GM23338 (cell line): ENCODE measurements at regions not wholly inside any gene's neighbourhood (a gene's known extent, or its start where the extent isn't known, plus 50 kb on each side); places are given as distances from the start of the nearest gene placed in this dataset.

ENCODE experiments used
- ATAC-seq: fragments of 200-7000 bp; cut with Tn5 transposase; 3 replicates; pipeline ENCODE4 v1.9.1; 2020
- DNase-seq: peaks from one replicate; pipeline ENCODE4 v3.0.0-alpha.2; 2015; ENCODE audit warnings: low spot score
- H2AFZ ChIP-seq: fragments of 200-600 bp; sonication (generic); 2 replicates; pipeline ENCODE4 v1.8.0; 2016; ENCODE audit warnings: antibody characterized with exemption, mild to moderate bottlenecking, moderate library complexity
- H3F3A ChIP-seq: fragments of 200-600 bp; sonication (generic); replicated peaks from 2 replicates; pipeline ENCODE4 v1.8.0; 2017; ENCODE audit warnings: antibody characterized with exemption, mixed run types, low read depth
- H3K27ac ChIP-seq: fragments of 200-600 bp; sonication (generic); 2 replicates; pipeline ENCODE4 v1.6.1; 2016; ENCODE audit warnings: low read depth
- H3K27me3 ChIP-seq: fragments of 200-600 bp; sonication (generic); 2 replicates; pipeline ENCODE4 v1.8.0; 2016; ENCODE audit warnings: mild to moderate bottlenecking, mixed run types, moderate library complexity; ENCODE audit not compliant: insufficient read depth
- H3K36me3 ChIP-seq: fragments of 200-600 bp; sonication (generic); 2 replicates; pipeline ENCODE4 v1.8.0; 2016; ENCODE audit warnings: mild to moderate bottlenecking; ENCODE audit not compliant: insufficient read depth
- H3K4me1 ChIP-seq: fragments of 200-600 bp; sonication (generic); 2 replicates; pipeline ENCODE4 v1.8.0; 2016; ENCODE audit warnings: mild to moderate bottlenecking, moderate library complexity; ENCODE audit not compliant: insufficient read depth
- H3K4me2 ChIP-seq: fragments of 200-600 bp; sonication (generic); 2 replicates; pipeline ENCODE4 v1.7.1; 2017; ENCODE audit warnings: mixed run types
- H3K4me3 ChIP-seq: fragments of 200-600 bp; sonication (generic); 2 replicates; pipeline ENCODE4 v1.6.1; 2016; ENCODE audit warnings: mixed run types
- H3K79me2 ChIP-seq: fragments of 200-600 bp; sonication (generic); replicated peaks from 2 replicates; pipeline ENCODE4 v1.8.0; 2017; ENCODE audit warnings: mild to moderate bottlenecking; ENCODE audit not compliant: insufficient read depth
- H3K9me2 ChIP-seq: fragments of 200-600 bp; sonication (generic); 2 replicates; pipeline ENCODE4 v1.8.0; 2017; ENCODE audit not compliant: insufficient read depth
- H4K20me1 ChIP-seq: fragments of 200-600 bp; sonication (generic); replicated peaks from 2 replicates; pipeline ENCODE4 v1.8.0; 2017; ENCODE audit warnings: mild to moderate bottlenecking; ENCODE audit not compliant: insufficient read depth
- H3K27ac Mint-ChIP-seq: 2 replicates; pipeline ENCODE4 v1.8.0; 2020; ENCODE audit warnings: inconsistent platforms, mild to moderate bottlenecking, moderate library complexity, mixed read lengths
- H3K27me3 Mint-ChIP-seq: 3 replicates; pipeline ENCODE4 v1.8.0; 2022; ENCODE audit warnings: low read depth, mild to moderate bottlenecking, moderate library complexity, mixed read lengths, inconsistent platforms; ENCODE audit not compliant: insufficient read depth, poor library complexity
- H3K36me3 Mint-ChIP-seq: 3 replicates; pipeline ENCODE4 v1.8.0; 2021; ENCODE audit warnings: low read depth, mild to moderate bottlenecking, inconsistent platforms, moderate library complexity, mixed read lengths
- H3K4me1 Mint-ChIP-seq: 3 replicates; pipeline ENCODE4 v1.8.0; 2020; ENCODE audit warnings: mild to moderate bottlenecking, inconsistent platforms, mixed read lengths
- H3K4me3 Mint-ChIP-seq: 3 replicates; pipeline ENCODE4 v1.8.0; 2021; ENCODE audit warnings: moderate library complexity, mild to moderate bottlenecking, inconsistent platforms, mixed read lengths
- H3K9me3 Mint-ChIP-seq: 3 replicates; pipeline ENCODE4 v1.8.0; 2020; ENCODE audit warnings: moderate library complexity, mild to moderate bottlenecking, inconsistent platforms, mixed read lengths
- CREB1 ChIP-seq: fragments of 250-450 bp; sonication (Bioruptor Pico); IDR thresholded peaks from 2 replicates; pipeline ENCODE4 v1.5.0; 2020; ENCODE audit warnings: low read depth, mild to moderate bottlenecking, moderate library complexity
- EZH2 ChIP-seq: fragments of 200-600 bp; sonication (generic); IDR thresholded peaks from one replicate; pipeline ENCODE4 v1.8.0; 2017; ENCODE audit warnings: antibody characterized with exemption, mild to moderate bottlenecking, low read depth; ENCODE audit not compliant: unreplicated experiment
- JUNB ChIP-seq: IDR thresholded peaks from one replicate; pipeline ENCODE4 v1.6.1; 2016; ENCODE audit warnings: antibody characterized with exemption; ENCODE audit not compliant: unreplicated experiment
- NANOG ChIP-seq: IDR thresholded peaks from 2 replicates; pipeline ENCODE4 v1.6.1; 2016; ENCODE audit warnings: antibody characterized with exemption, borderline replicate concordance
- POLR2AphosphoS5 ChIP-seq: IDR thresholded peaks from 2 replicates; pipeline ENCODE4 v1.6.1; 2016; ENCODE audit warnings: antibody characterized with exemption, low read depth
- STAT1 ChIP-seq: IDR thresholded peaks from one replicate; pipeline ENCODE4 v1.6.1; 2016; ENCODE audit warnings: antibody characterized with exemption; ENCODE audit not compliant: unreplicated experiment
- ZNF114 ChIP-seq: fragments of 250-450 bp; sonication (Bioruptor Pico); IDR thresholded peaks from 2 replicates; pipeline ENCODE4 v1.5.0; 2020; ENCODE audit warnings: mild to moderate bottlenecking, moderate library complexity
- ZNF331 ChIP-seq: fragments of 250-450 bp; sonication (Bioruptor Pico); IDR thresholded peaks from 2 replicates; pipeline ENCODE4 v1.5.0; 2020; ENCODE audit warnings: low read depth, mild to moderate bottlenecking, moderate library complexity
- TF ChIP-seq, protein P1 (sequence below): fragments of 250-450 bp; sonication (Bioruptor Pico); IDR thresholded peaks from 2 replicates; pipeline ENCODE4 v1.5.0; 2020; ENCODE audit warnings: mild to moderate bottlenecking, moderate library complexity
- TF ChIP-seq, protein P2 (sequence below), 2 experiments: fragments of 200-600 bp in 1 of 2; sonication (generic) in 1 of 2; conservative IDR thresholded peaks; 2 replicates each; pipeline versions ENCODE4 v1.5.1 to v1.6.1; 2016 to 2017; ENCODE audit warnings: antibody characterized with exemption in 2 of 2, low read depth in 2 of 2, mild to moderate bottlenecking in 2 of 2, moderate library complexity in 1 of 2
- TF ChIP-seq, protein P3 (sequence below): IDR thresholded peaks from one replicate; pipeline ENCODE4 v1.6.1; 2018; ENCODE audit warnings: antibody characterized with exemption; ENCODE audit not compliant: unreplicated experiment
- TF ChIP-seq, protein P4 (sequence below): IDR thresholded peaks from 2 replicates; pipeline ENCODE4 v1.6.1; 2016; ENCODE audit warnings: antibody characterized with exemption

- no peaks in the 10 kb centered on the region for H3F3A ChIP-seq
- Mint-ChIP-seq H3K4me3 (no peak overlapping the region), H3K36me3 (0 out of 3 replicates have a peak, but pooled peaks cover 3% of the 10 kb centered on the region), H3K9me3 (peaks cover 3% of the 10 kb centered on the region; the same call in 2 of the 3 replicates), H3K27ac (no peak overlapping the region), H3K27me3 (peaks cover 9% of the 10 kb centered on the region), H3K4me1 (peaks cover 10% of the 10 kb centered on the region; the same call in 2 of the 3 replicates)
- H3K4me2 ChIP-seq = no peak overlapping the region
- DNase-seq = no peak
- peaks cover 5% of the 10 kb centered on the region for H3K4me1 ChIP-seq
- no peaks in the 10 kb centered on the region for H3K79me2 ChIP-seq
- no peak overlapping the region for H2AFZ ChIP-seq
- H3K27ac ChIP-seq = no peak overlapping the region
- ATAC-seq = no peak
- no peaks in the 10 kb centered on the region for H4K20me1 ChIP-seq
- H3K27me3 ChIP-seq = no peaks in the 10 kb centered on the region
- H3K36me3 ChIP-seq = no peaks in the 10 kb centered on the region
- H3K9me2 ChIP-seq = peaks cover 20% of the 10 kb centered on the region; the same call in 1 of the 2 replicates
- H3K4me3 ChIP-seq = no peak overlapping the region
- TF ChIP-seq CREB1 (CRISPR knock-in tag) (no peak), POLR2AphosphoS5 (no peak), EZH2 (no peak), STAT1 (no peak), JUNB (no peak), ZNF331 (CRISPR knock-in tag) (no peak), ZNF114 (CRISPR knock-in tag) (no peak), NANOG (no peak)
- TF ChIP-seq, protein P1, sequence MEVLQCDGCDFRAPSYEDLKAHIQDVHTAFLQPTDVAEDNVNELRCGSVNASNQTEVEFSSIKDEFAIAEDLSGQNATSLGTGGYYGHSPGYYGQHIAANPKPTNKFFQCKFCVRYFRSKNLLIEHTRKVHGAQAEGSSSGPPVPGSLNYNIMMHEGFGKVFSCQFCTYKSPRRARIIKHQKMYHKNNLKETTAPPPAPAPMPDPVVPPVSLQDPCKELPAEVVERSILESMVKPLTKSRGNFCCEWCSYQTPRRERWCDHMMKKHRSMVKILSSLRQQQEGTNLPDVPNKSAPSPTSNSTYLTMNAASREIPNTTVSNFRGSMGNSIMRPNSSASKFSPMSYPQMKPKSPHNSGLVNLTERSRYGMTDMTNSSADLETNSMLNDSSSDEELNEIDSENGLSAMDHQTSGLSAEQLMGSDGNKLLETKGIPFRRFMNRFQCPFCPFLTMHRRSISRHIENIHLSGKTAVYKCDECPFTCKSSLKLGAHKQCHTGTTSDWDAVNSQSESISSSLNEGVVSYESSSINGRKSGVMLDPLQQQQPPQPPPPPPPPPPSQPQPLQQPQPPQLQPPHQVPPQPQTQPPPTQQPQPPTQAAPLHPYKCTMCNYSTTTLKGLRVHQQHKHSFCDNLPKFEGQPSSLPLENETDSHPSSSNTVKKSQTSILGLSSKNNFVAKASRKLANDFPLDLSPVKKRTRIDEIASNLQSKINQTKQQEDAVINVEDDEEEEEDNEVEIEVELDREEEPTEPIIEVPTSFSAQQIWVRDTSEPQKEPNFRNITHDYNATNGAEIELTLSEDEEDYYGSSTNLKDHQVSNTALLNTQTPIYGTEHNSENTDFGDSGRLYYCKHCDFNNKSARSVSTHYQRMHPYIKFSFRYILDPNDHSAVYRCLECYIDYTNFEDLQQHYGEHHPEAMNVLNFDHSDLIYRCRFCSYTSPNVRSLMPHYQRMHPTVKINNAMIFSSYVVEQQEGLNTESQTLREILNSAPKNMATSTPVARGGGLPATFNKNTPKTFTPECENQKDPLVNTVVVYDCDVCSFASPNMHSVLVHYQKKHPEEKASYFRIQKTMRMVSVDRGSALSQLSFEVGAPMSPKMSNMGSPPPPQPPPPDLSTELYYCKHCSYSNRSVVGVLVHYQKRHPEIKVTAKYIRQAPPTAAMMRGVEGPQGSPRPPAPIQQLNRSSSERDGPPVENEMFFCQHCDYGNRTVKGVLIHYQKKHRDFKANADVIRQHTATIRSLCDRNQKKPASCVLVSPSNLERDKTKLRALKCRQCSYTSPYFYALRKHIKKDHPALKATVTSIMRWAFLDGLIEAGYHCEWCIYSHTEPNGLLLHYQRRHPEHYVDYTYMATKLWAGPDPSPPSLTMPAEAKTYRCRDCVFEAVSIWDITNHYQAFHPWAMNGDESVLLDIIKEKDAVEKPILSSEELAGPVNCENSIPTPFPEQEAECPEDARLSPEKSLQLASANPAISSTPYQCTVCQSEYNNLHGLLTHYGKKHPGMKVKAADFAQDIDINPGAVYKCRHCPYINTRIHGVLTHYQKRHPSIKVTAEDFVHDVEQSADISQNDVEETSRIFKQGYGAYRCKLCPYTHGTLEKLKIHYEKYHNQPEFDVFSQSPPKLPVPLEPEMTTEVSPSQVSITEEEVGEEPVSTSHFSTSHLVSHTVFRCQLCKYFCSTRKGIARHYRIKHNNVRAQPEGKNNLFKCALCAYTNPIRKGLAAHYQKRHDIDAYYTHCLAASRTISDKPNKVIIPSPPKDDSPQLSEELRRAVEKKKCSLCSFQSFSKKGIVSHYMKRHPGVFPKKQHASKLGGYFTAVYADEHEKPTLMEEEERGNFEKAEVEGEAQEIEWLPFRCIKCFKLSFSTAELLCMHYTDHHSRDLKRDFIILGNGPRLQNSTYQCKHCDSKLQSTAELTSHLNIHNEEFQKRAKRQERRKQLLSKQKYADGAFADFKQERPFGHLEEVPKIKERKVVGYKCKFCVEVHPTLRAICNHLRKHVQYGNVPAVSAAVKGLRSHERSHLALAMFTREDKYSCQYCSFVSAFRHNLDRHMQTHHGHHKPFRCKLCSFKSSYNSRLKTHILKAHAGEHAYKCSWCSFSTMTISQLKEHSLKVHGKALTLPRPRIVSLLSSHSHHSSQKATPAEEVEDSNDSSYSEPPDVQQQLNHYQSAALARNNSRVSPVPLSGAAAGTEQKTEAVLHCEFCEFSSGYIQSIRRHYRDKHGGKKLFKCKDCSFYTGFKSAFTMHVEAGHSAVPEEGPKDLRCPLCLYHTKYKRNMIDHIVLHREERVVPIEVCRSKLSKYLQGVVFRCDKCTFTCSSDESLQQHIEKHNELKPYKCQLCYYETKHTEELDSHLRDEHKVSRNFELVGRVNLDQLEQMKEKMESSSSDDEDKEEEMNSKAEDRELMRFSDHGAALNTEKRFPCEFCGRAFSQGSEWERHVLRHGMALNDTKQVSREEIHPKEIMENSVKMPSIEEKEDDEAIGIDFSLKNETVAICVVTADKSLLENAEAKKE (CRISPR knock-in tag) = no peak
- TF ChIP-seq, protein P2, sequence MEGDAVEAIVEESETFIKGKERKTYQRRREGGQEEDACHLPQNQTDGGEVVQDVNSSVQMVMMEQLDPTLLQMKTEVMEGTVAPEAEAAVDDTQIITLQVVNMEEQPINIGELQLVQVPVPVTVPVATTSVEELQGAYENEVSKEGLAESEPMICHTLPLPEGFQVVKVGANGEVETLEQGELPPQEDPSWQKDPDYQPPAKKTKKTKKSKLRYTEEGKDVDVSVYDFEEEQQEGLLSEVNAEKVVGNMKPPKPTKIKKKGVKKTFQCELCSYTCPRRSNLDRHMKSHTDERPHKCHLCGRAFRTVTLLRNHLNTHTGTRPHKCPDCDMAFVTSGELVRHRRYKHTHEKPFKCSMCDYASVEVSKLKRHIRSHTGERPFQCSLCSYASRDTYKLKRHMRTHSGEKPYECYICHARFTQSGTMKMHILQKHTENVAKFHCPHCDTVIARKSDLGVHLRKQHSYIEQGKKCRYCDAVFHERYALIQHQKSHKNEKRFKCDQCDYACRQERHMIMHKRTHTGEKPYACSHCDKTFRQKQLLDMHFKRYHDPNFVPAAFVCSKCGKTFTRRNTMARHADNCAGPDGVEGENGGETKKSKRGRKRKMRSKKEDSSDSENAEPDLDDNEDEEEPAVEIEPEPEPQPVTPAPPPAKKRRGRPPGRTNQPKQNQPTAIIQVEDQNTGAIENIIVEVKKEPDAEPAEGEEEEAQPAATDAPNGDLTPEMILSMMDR (conservative IDR thresholded peaks at IDR 0.05; ENCODE audit: low read depth in 2 of 2) = no peak
- TF ChIP-seq, protein P3, sequence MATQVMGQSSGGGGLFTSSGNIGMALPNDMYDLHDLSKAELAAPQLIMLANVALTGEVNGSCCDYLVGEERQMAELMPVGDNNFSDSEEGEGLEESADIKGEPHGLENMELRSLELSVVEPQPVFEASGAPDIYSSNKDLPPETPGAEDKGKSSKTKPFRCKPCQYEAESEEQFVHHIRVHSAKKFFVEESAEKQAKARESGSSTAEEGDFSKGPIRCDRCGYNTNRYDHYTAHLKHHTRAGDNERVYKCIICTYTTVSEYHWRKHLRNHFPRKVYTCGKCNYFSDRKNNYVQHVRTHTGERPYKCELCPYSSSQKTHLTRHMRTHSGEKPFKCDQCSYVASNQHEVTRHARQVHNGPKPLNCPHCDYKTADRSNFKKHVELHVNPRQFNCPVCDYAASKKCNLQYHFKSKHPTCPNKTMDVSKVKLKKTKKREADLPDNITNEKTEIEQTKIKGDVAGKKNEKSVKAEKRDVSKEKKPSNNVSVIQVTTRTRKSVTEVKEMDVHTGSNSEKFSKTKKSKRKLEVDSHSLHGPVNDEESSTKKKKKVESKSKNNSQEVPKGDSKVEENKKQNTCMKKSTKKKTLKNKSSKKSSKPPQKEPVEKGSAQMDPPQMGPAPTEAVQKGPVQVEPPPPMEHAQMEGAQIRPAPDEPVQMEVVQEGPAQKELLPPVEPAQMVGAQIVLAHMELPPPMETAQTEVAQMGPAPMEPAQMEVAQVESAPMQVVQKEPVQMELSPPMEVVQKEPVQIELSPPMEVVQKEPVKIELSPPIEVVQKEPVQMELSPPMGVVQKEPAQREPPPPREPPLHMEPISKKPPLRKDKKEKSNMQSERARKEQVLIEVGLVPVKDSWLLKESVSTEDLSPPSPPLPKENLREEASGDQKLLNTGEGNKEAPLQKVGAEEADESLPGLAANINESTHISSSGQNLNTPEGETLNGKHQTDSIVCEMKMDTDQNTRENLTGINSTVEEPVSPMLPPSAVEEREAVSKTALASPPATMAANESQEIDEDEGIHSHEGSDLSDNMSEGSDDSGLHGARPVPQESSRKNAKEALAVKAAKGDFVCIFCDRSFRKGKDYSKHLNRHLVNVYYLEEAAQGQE = no peak
- TF ChIP-seq, protein P4, sequence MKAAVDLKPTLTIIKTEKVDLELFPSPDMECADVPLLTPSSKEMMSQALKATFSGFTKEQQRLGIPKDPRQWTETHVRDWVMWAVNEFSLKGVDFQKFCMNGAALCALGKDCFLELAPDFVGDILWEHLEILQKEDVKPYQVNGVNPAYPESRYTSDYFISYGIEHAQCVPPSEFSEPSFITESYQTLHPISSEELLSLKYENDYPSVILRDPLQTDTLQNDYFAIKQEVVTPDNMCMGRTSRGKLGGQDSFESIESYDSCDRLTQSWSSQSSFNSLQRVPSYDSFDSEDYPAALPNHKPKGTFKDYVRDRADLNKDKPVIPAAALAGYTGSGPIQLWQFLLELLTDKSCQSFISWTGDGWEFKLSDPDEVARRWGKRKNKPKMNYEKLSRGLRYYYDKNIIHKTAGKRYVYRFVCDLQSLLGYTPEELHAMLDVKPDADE = no peak
These were observed 136.7 kb downstream of the SMIM20 start for GRCh38 chr4:26050671-26051070.
